Middle frontal gyrus (tissue), 1 donor: ENCODE measurements at regions not wholly inside any gene's neighbourhood (a gene's known extent, or its start where the extent isn't known, plus 50 kb on each side); places are given as distances from the start of the nearest gene placed in this dataset.
"Not testable (repeated sequence)": the region's sequence is repeated elsewhere in the genome, so short reads cannot be mapped to it uniquely, and the experiment has no call there.

ENCODE experiments used
- DNase-seq: peaks from one replicate; pipeline ENCODE4 v3.0.0-alpha.2; 2015; ENCODE audit warnings: low spot score; ENCODE audit errors: extremely low spot score

GRCh38 chr11:134508219-134508990 is 96.4 kb upstream of the B3GAT1 start:
- no peak for DNase-seq

- no peak for DNase-seq
These were observed 94.0 kb upstream of the B3GAT1 start for GRCh38 chr11:134506046-134506445.

GRCh38 chr11:134505125-134505524 is 93.1 kb upstream of the B3GAT1 start:
- no peak for DNase-seq

GRCh38 chr11:134504146-134504905 is 92.3 kb upstream of the B3GAT1 start:
- DNase-seq: no peak

GRCh38 chr11:134503596-134503995 is 91.6 kb upstream of the B3GAT1 start:
- no peak for DNase-seq

- no peak for DNase-seq
These were observed 91.1 kb upstream of the B3GAT1 start for GRCh38 chr11:134503100-134503499.

- no peak for DNase-seq
These were observed 90.1 kb upstream of the B3GAT1 start for GRCh38 chr11:134502153-134502550.

GRCh38 chr11:134501406-134502152 is 89.5 kb upstream of the B3GAT1 start:
- no peak for DNase-seq

GRCh38 chr11:134500621-134501020 is 88.6 kb upstream of the B3GAT1 start:
- DNase-seq: no peak

- no peak for DNase-seq
These were observed 87.9 kb upstream of the B3GAT1 start for GRCh38 chr11:134499990-134500389.

GRCh38 chr11:134498326-134499139 is 86.5 kb upstream of the B3GAT1 start:
- DNase-seq: no peak

GRCh38 chr11:134497586-134497985 is 85.5 kb upstream of the B3GAT1 start:
- DNase-seq: no peak

- not testable (repeated sequence) for DNase-seq
These were observed 84.0 kb upstream of the B3GAT1 start for GRCh38 chr11:134496058-134496457.

GRCh38 chr11:134494395-134494794 is 82.4 kb upstream of the B3GAT1 start:
- DNase-seq: not testable (repeated sequence)

GRCh38 chr11:134492411-134492810 is 80.4 kb upstream of the B3GAT1 start:
- not testable (repeated sequence) for DNase-seq

- DNase-seq: no peak
These were observed 77.7 kb upstream of the B3GAT1 start for GRCh38 chr11:134489728-134490127.

- no peak for DNase-seq
These were observed 76.9 kb upstream of the B3GAT1 start for GRCh38 chr11:134488913-134489312.

- DNase-seq: no peak
These were observed 76.5 kb upstream of the B3GAT1 start for GRCh38 chr11:134488512-134488911.

GRCh38 chr11:134487696-134488095 is 75.7 kb upstream of the B3GAT1 start:
- no peak for DNase-seq

- no peak for DNase-seq
These were observed 74.7 kb upstream of the B3GAT1 start for GRCh38 chr11:134486704-134487103.

GRCh38 chr11:134486106-134486505 is 74.1 kb upstream of the B3GAT1 start:
- no peak for DNase-seq
